Endothelial cell (in vitro differentiated cells): ENCODE measurements at regions not wholly inside any gene's neighbourhood (a gene's known extent, or its start where the extent isn't known, plus 50 kb on each side); places are given as distances from the start of the nearest gene placed in this dataset.

ENCODE experiments used
- DNase-seq: peaks from one replicate; pipeline ENCODE4 v3.0.0; 2021; ENCODE audit warnings: low spot score
- H3K27ac Mint-ChIP-seq: one replicate; pipeline ENCODE4 v1.8.0; 2021; ENCODE audit warnings: mixed read lengths, inconsistent platforms; ENCODE audit not compliant: unreplicated experiment
- H3K27me3 Mint-ChIP-seq: one replicate; pipeline ENCODE4 v1.8.0; 2021; ENCODE audit warnings: mild to moderate bottlenecking, moderate library complexity, mixed read lengths, inconsistent platforms; ENCODE audit not compliant: unreplicated experiment
- H3K36me3 Mint-ChIP-seq: one replicate; pipeline ENCODE4 v1.8.0; 2021; ENCODE audit warnings: mild to moderate bottlenecking, low read depth, mixed read lengths, inconsistent platforms; ENCODE audit not compliant: unreplicated experiment
- H3K4me1 Mint-ChIP-seq: one replicate; pipeline ENCODE4 v1.8.0; 2021; ENCODE audit warnings: mild to moderate bottlenecking, mixed read lengths, inconsistent platforms; ENCODE audit not compliant: unreplicated experiment
- H3K4me3 Mint-ChIP-seq: one replicate; pipeline ENCODE4 v1.8.0; 2021; ENCODE audit warnings: mild to moderate bottlenecking, mixed read lengths, inconsistent platforms; ENCODE audit not compliant: unreplicated experiment
- H3K9me3 Mint-ChIP-seq: one replicate; pipeline ENCODE4 v1.8.0; 2021; ENCODE audit warnings: mixed read lengths, inconsistent platforms; ENCODE audit not compliant: unreplicated experiment
- TF ChIP-seq, protein P1 (sequence below): fragments of 200-600 bp; sonication (generic); IDR thresholded peaks from one replicate; pipeline ENCODE4 v1.5.0; 2021; ENCODE audit warnings: antibody characterized with exemption; ENCODE audit not compliant: unreplicated experiment

- Mint-ChIP-seq H3K36me3 (no peaks in the 10 kb centered on the region), H3K4me1 (no peaks in the 10 kb centered on the region), H3K9me3 (no peaks in the 10 kb centered on the region), H3K27me3 (peaks cover 2% of the 10 kb centered on the region), H3K27ac (no peak overlapping the region), H3K4me3 (no peak overlapping the region)
- no peak for DNase-seq
- TF ChIP-seq, protein P1, sequence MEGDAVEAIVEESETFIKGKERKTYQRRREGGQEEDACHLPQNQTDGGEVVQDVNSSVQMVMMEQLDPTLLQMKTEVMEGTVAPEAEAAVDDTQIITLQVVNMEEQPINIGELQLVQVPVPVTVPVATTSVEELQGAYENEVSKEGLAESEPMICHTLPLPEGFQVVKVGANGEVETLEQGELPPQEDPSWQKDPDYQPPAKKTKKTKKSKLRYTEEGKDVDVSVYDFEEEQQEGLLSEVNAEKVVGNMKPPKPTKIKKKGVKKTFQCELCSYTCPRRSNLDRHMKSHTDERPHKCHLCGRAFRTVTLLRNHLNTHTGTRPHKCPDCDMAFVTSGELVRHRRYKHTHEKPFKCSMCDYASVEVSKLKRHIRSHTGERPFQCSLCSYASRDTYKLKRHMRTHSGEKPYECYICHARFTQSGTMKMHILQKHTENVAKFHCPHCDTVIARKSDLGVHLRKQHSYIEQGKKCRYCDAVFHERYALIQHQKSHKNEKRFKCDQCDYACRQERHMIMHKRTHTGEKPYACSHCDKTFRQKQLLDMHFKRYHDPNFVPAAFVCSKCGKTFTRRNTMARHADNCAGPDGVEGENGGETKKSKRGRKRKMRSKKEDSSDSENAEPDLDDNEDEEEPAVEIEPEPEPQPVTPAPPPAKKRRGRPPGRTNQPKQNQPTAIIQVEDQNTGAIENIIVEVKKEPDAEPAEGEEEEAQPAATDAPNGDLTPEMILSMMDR: no peak
These were observed 1186.8 kb downstream of the TECRL start for GRCh38 chr4:63222466-63222865.

DNA sequence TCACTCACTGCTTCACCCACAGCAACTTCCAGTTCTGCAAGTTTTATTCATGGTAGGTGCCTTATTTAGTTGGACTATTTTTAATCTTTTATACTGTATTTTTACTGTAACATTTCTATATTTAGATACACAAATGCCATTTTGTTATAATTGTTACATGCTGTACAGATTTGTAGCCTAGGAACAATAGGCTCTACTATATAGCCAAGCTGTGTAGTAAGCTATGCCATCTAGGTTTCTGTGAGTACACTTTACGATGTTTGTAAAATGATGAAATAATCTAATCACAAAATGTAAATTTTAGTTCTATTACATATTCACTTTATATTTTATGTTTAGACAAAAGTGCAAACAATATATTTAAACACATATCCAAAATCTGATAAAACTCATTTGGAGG is 1187.8 kb downstream of the TECRL start:
- no peaks in the 10 kb centered on the region for H3K36me3 Mint-ChIP-seq

DNA sequence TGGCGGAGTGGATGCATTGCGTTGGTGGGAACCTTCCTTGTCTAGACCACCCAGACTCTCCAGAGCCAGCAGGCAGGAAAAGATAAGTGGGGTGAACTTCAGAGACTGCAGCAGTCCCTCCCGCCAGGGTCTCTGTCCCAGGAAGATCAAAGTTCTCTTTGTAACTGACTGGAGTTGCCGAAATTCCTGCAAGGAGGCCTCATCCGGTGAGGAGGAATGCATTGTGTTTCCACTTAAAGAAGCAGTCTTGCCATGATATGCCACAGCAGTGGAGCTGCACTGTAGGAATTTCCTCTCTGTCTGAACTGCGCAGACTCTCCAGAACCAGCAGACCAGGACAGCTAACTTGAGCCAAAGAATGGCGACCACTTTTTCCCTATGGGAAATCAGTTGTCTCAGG is 1190.4 kb downstream of the TECRL start:
- TF ChIP-seq, protein P1: no peak
- DNase-seq: peak; percentile 10
- Mint-ChIP-seq H3K27ac (peak overlapping the region; percentile 0), H3K9me3 (no peaks in the 10 kb centered on the region), H3K27me3 (peaks cover 2% of the 10 kb centered on the region), H3K4me1 (no peaks in the 10 kb centered on the region), H3K4me3 (no peak overlapping the region), H3K36me3 (no peaks in the 10 kb centered on the region)

More for the DNA sequence above, 1187.8 kb downstream of the TECRL start:
- no peak for DNase-seq
- Mint-ChIP-seq H3K9me3 (no peaks in the 10 kb centered on the region), H3K4me3 (no peak overlapping the region), H3K27ac (no peak overlapping the region), H3K27me3 (peaks cover 2% of the 10 kb centered on the region), H3K4me1 (no peaks in the 10 kb centered on the region)
- TF ChIP-seq, protein P1: no peak

- Mint-ChIP-seq H3K27me3 (no peaks in the 10 kb centered on the region), H3K4me1 (no peaks in the 10 kb centered on the region), H3K27ac (no peak overlapping the region), H3K36me3 (no peaks in the 10 kb centered on the region), H3K9me3 (peaks cover 5% of the 10 kb centered on the region), H3K4me3 (no peak overlapping the region)
- no peak for DNase-seq
- TF ChIP-seq, protein P1: no peak
These were observed 1195.2 kb downstream of the TECRL start for GRCh38 chr4:63214076-63214475.

DNA sequence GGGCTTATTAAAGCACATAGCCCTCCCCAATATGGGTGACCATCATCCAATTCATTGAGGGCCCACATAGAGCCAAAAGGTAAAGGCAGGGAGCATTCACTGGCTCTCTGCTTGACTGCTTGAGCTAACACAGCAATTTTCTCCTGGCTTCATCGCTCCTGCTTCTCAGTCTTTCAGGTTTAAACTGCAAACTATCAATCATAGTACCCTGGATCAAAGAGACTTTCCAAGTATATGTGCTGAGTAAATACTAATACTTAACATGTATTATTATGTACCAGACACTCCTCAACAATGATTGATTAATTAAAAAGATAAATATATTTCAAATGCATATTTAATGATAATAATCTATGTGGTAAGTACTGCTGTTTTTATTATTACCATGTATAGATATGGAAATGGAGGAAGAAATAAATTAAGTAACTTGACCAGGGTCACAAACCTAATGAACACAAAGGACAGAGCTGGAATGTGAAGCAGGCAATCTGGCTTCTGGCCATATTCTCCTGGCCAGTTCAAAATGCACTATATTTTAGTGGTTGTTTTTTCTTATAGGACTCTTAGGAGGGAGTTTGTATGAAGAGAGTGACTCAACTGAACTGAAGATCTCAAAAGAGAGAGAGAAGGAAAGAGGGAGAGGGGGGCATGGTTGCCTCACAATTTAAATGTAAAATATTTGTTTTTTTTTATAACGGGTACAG is 1197.3 kb downstream of the TECRL start:
- peaks cover 9% of the 10 kb centered on the region for H3K9me3 Mint-ChIP-seq
- no peaks in the 10 kb centered on the region for H3K27me3 Mint-ChIP-seq
- H3K4me1 Mint-ChIP-seq: no peaks in the 10 kb centered on the region
- no peak for DNase-seq
- TF ChIP-seq, protein P1: no peak
- no peaks in the 10 kb centered on the region for H3K36me3 Mint-ChIP-seq
- H3K27ac Mint-ChIP-seq: no peak overlapping the region
- H3K4me3 Mint-ChIP-seq: no peak overlapping the region
